KMS-11 (cell line): ENCODE measurements at regions not wholly inside any gene's neighbourhood (a gene's known extent, or its start where the extent isn't known, plus 50 kb on each side); places are given as distances from the start of the nearest gene placed in this dataset.
"Not testable (repeated sequence)": the region's sequence is repeated elsewhere in the genome, so short reads cannot be mapped to it uniquely, and the experiment has no call there.

ENCODE experiments used
- H2AFZ ChIP-seq: fragments of 200-600 bp; sonication (generic); 2 replicates; pipeline ENCODE4 v1.6.1; 2016; ENCODE audit warnings: antibody characterized with exemption, mixed run types, low read depth
- H3K27ac ChIP-seq: fragments of 200-600 bp; sonication (generic); 2 replicates; pipeline ENCODE4 v1.6.1; 2016; ENCODE audit warnings: mild to moderate bottlenecking, mixed run types
- H3K27me3 ChIP-seq: fragments of 200-600 bp; sonication (generic); 2 replicates; pipeline ENCODE4 v1.6.1; 2017; ENCODE audit warnings: mild to moderate bottlenecking, low read depth, mixed run types, moderate library complexity; ENCODE audit not compliant: insufficient read depth
- H3K36me3 ChIP-seq: fragments of 200-600 bp; sonication (generic); 2 replicates; pipeline ENCODE4 v1.6.1; 2017; ENCODE audit warnings: mild to moderate bottlenecking, mixed run types; ENCODE audit not compliant: insufficient read depth
- H3K4me1 ChIP-seq: fragments of 200-600 bp; sonication (generic); 2 replicates; pipeline ENCODE4 v1.6.1; 2016; ENCODE audit warnings: mild to moderate bottlenecking, low read depth, mixed run types; ENCODE audit not compliant: poor library complexity, severe bottlenecking
- H3K4me2 ChIP-seq: fragments of 200-600 bp; sonication (generic); 2 replicates; pipeline ENCODE4 v1.7.0; 2016; ENCODE audit warnings: mild to moderate bottlenecking, mixed run types
- H3K4me3 ChIP-seq: fragments of 200-600 bp; sonication (generic); IDR thresholded peaks from 2 replicates; pipeline ENCODE4 v1.6.1; 2017; ENCODE audit warnings: low read depth, low read length, mixed read lengths; ENCODE audit not compliant: insufficient read depth
- H3K79me2 ChIP-seq: fragments of 200-600 bp; sonication (generic); 2 replicates; pipeline ENCODE4 v1.6.1; 2016; ENCODE audit warnings: low read depth, mixed run types; ENCODE audit not compliant: insufficient read depth
- H3K9ac ChIP-seq: fragments of 200-600 bp; sonication (generic); 2 replicates; pipeline ENCODE4 v1.6.1; 2016; ENCODE audit warnings: mild to moderate bottlenecking, mixed run types
- H4K20me1 ChIP-seq: fragments of 200-600 bp; sonication (generic); 2 replicates; pipeline ENCODE4 v1.6.1; 2016; ENCODE audit warnings: mild to moderate bottlenecking, mixed run types; ENCODE audit not compliant: insufficient read depth

DNA sequence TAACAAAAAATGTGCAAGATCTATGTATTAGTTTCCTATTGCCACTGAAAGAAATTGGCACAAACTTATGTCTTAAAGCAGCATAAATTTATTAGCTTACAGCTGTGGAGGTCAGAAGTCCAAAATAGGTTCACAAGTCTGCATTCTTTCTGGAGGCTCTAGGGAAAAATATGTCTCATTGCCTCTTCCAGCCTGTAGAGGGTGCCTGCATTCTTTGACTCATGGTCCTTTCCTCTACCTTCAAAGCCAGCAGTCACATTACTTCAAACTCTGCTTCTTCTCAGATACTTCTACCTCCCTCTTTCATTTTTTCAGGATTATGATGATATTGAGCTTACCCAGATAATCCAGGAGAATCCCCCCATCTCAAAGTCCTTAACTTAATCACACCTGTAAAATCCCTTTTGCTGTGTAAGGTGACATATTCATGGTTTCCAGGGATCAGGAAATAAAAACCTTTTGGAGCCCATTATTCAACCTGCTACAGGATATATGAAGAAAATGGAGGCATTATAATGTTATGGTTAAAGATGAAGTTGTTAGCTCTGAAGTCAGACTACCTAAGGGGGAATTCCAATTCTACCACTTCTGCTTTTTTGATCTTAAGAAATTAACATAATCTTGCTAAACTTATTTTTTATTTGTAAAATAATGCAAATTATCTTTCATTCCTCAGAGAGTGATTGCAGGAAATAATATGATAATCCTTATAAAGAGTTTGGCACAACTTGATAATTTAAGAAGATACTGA lies 686.2 kb downstream of the PRIM2 start:
- not testable (repeated sequence) for H3K4me2 ChIP-seq, H3K4me1 ChIP-seq, H4K20me1 ChIP-seq, H3K79me2 ChIP-seq, H3K9ac ChIP-seq, H3K27ac ChIP-seq, H3K4me3 ChIP-seq, H3K36me3 ChIP-seq, H3K27me3 ChIP-seq, H2AFZ ChIP-seq

DNA sequence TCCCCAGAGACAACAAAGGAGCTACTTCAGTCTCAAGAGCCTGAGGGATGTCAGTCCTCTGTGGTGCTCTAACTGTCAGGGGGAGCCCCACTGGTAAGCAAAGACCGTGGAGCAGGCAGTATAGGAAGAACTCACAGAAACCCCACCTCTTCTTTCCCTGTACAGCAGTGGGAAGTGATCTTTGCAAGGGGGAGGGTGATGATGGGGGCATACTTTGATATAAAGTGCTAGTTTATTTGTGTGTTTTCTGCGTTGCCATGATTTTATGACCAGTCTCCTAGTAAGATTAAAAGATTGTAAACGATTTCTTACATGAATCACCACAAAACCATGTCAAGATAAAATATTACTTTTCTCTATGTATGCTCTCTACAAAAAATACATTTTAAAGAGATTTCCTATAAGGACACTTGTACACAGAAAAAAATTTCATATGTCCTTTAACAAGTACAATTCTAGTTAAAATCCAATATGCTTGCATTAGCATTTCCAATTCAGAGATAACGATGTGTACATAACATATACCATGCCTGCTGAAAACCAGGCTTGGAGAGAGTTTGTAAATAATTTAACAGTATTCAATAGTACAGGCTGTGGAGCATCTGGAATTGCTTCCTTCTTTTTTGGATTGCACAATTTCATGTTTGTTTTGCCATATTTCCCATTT lies 690.0 kb downstream of the PRIM2 start:
- not testable (repeated sequence) for H3K9ac ChIP-seq, H3K27me3 ChIP-seq, H3K4me2 ChIP-seq, H4K20me1 ChIP-seq, H3K79me2 ChIP-seq, H3K36me3 ChIP-seq, H2AFZ ChIP-seq, H3K4me1 ChIP-seq, H3K4me3 ChIP-seq, H3K27ac ChIP-seq

DNA sequence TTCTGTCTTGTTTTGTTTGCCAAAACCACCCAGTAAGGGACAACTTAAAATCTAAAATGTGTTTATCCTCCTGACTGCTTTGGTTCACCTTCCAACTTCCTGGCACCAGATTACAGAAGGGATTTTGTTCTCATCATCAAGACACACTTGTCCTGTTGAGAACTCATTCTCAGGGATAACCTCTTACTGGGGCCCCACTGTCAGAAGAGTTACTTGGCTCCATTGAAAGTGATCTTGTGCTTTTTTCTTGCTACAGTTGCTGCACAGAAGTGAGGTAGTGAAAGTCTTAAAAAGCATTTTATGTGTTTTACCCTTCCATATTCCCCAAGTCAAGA lies 690.5 kb downstream of the PRIM2 start:
- H4K20me1 ChIP-seq = not testable (repeated sequence)

DNA sequence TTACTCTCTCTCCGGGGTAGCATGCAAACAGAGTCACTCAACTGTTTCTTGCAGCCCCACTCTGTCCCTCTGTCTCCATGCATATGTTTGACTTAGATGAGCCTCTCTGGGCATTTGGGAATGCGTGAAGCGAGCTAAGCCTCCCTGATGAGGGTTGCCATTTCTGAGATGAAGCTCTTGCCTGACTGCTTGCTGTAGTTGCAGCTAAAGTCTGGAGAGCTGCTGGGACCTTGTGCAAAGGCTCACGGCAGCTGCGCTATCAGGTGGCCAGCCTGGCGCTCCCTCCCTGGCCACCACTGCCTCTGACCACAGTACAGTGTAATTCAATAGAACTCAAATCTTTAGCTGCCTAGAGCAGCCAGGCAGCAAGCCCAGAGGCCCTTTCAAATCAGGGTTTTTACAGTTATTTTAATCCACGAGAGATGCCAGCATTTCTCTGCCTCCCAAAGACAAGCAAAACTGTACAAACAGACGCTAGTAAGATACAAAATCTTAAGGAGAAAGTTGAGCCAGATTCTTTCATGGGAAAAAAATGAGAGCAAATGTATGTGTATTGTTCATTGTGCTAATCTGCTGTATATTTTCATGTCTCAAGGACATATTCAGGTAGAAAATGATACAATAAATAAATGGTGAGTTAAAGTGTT lies 694.6 kb downstream of the PRIM2 start:
- H3K4me3 ChIP-seq, H3K27ac ChIP-seq, H3K9ac ChIP-seq, H3K27me3 ChIP-seq, H3K36me3 ChIP-seq, H3K79me2 ChIP-seq, H3K4me1 ChIP-seq, H4K20me1 ChIP-seq, H3K4me2 ChIP-seq, H2AFZ ChIP-seq: not testable (repeated sequence)

More for the DNA sequence above, 690.5 kb downstream of the PRIM2 start:
- not testable (repeated sequence) for H3K4me2 ChIP-seq, H3K27me3 ChIP-seq, H3K27ac ChIP-seq, H3K4me1 ChIP-seq, H2AFZ ChIP-seq, H3K9ac ChIP-seq, H3K79me2 ChIP-seq, H3K4me3 ChIP-seq, H3K36me3 ChIP-seq

DNA sequence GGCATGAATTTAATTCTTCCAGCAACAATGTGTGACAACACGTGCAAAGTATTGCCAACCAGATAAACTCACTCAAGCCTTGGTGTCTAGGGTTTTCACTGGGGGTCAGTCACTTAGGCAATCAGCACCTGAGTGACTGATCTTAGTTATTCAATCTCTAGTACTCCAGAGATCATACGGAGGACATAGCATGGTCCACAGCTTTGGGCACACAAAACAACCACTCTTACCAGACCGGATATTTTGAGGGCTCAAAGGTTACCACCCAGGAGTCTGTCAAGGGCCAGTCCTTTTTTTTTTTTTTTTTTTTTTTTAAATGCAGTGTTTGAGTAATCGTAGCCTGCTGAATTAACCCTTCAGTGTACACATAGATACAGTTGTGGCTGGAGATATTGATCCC lies 699.2 kb downstream of the PRIM2 start:
- H3K27me3 ChIP-seq, H3K36me3 ChIP-seq, H3K4me1 ChIP-seq, H2AFZ ChIP-seq, H4K20me1 ChIP-seq, H3K27ac ChIP-seq, H3K4me3 ChIP-seq, H3K79me2 ChIP-seq, H3K9ac ChIP-seq, H3K4me2 ChIP-seq: not testable (repeated sequence)

DNA sequence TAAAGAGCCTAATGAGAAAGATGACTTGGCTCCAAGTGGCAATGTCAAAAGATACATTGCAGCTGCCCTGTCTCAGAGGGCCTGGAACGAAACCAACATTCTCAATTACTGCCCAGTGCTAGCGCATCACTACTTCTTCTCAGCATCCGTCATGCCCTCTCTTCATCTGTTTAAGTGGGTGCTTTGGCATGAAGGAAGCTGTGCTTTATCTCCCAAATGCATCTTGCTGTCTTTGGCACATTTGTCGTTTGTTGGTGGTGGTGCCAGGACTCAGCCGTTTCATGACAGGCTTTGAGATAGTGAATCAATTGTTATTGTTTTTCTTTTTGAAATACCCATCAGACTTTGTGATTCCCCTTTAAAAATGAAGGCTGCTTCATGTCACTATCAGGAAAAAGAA lies 710.8 kb downstream of the PRIM2 start:
- not testable (repeated sequence) for H3K27ac ChIP-seq, H3K4me2 ChIP-seq, H3K4me1 ChIP-seq, H3K36me3 ChIP-seq, H3K4me3 ChIP-seq, H3K9ac ChIP-seq, H3K79me2 ChIP-seq, H3K27me3 ChIP-seq, H2AFZ ChIP-seq, H4K20me1 ChIP-seq

DNA sequence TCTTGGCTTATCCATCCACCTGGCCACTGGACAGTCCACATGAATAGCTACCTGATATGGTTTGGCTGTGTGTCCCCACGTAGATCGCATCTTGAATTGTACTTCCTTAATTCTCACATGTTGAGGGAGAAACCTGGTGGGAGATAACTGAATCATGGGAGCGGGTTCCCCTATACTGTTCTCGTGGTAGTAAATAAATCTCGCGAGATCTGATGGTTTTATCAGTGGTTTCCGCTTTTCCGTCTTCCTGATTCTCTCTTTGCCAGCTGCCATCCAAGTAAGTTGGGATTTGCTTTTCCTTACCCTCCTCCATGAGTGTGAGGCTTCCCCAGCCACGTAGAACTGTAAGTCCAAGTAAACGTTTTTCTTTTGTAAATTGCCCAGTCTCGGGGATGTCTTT lies 720.8 kb downstream of the PRIM2 start:
- not testable (repeated sequence) for H3K4me3 ChIP-seq, H3K4me2 ChIP-seq, H3K27ac ChIP-seq, H3K9ac ChIP-seq, H3K4me1 ChIP-seq, H4K20me1 ChIP-seq, H3K27me3 ChIP-seq, H3K36me3 ChIP-seq, H3K79me2 ChIP-seq, H2AFZ ChIP-seq

DNA sequence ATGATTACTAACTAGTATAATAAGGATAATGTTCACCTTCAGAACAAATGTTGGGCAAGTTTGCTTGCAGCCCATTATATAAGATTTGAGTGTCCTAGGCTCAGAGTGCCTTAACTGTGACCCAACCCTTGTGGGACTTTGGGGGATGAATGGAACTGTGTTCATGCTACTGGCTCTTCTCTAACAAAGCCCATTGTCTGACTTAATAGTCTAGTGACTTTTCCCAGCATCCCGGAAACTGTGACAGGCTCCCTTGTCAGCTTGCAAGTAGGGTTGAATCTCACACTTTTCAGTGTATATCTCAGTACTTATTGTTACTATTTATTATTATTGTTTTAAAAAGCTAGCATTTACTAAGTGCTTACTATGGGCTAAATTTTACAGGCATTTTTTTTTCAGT lies 729.2 kb downstream of the PRIM2 start:
- not testable (repeated sequence) for H3K9ac ChIP-seq, H3K27ac ChIP-seq, H3K79me2 ChIP-seq, H3K27me3 ChIP-seq, H2AFZ ChIP-seq, H3K4me2 ChIP-seq, H4K20me1 ChIP-seq, H3K4me1 ChIP-seq, H3K4me3 ChIP-seq, H3K36me3 ChIP-seq

DNA sequence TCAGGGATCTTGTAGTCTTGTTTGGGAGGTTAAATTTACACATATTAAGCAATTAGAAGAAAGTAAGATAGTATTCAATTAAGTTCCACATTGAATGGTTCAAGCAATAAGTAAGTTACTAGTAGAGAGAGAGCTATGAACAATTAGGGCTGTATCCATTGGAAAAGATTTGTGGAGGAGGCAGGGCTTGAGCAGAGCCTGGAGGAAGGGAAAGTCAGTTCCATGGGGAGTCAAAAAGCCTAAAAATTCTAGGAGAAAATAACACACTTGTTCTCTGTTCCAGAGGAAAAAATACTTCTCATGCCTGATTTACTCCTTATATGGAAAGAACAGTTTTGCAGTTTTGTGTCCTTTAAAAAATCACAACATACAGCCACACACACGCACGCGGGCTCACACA lies 730.0 kb downstream of the PRIM2 start:
- H3K79me2 ChIP-seq, H3K36me3 ChIP-seq, H3K4me1 ChIP-seq, H3K4me2 ChIP-seq, H4K20me1 ChIP-seq, H3K4me3 ChIP-seq, H3K27me3 ChIP-seq, H2AFZ ChIP-seq, H3K27ac ChIP-seq, H3K9ac ChIP-seq: not testable (repeated sequence)

DNA sequence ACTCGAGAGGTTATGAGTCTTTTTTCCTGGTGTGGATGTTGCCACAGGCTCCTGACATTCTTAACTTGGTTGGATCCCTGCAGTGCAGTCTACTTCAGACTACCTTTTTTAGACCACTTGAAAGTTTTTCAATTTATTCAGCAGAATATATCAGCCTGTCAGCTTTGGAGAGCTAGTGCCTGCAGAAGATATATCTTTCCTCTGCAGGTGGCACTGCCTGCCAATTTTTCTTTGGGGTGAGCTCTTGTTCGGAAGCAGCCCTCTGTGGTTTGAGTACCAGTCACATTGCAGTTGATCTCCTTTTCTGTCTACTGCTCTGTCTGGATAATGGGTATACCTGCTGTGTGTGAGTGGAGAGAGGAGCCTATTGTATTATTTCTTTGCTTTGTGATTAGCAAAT lies 730.4 kb downstream of the PRIM2 start:
- not testable (repeated sequence) for H3K79me2 ChIP-seq, H3K4me1 ChIP-seq, H3K36me3 ChIP-seq, H3K4me2 ChIP-seq, H3K27ac ChIP-seq, H3K27me3 ChIP-seq, H2AFZ ChIP-seq, H3K9ac ChIP-seq, H3K4me3 ChIP-seq, H4K20me1 ChIP-seq
